Uterus (tissue), 2 donors: ENCODE measurements at regions not wholly inside any gene's neighbourhood (a gene's known extent, or its start where the extent isn't known, plus 50 kb on each side); places are given as distances from the start of the nearest gene placed in this dataset.

Experiments used
- CTCF ChIP-seq, 4 experiments: fragments of 200-600 bp in 2 of 4; fragments of 450-650 bp in 2 of 4; sonication (generic) in 2 of 4; IDR thresholded peaks; one replicate each; pipeline ENCODE4 v1.5.1; 2016 to 2019; ENCODE audit warnings: antibody characterized with exemption in 4 of 4, mild to moderate bottlenecking in 2 of 4, moderate library complexity in 1 of 4
- POLR2A ChIP-seq, 2 donors: fragments of 450-650 bp; IDR thresholded peaks; one replicate each; pipeline ENCODE4 v1.6.1; 2016; ENCODE audit warnings: antibody characterized with exemption in 2 of 2, mild to moderate bottlenecking in 1 of 2, moderate library complexity in 1 of 2

GRCh38 chr3:145395421-145395820 is 765.6 kb downstream of the PLOD2 start:
- no peak for TF ChIP-seq CTCF (IDR thresholded peaks at IDR 0.05)
- TF ChIP-seq POLR2A (IDR thresholded peaks at IDR 0.05), result no peak
